ENCODE measurements at regions not wholly inside any gene's neighbourhood (a gene's known extent, or its start where the extent isn't known, plus 50 kb on each side); places are given as distances from the start of the nearest gene placed in this dataset.

- Histone ChIP-seq H3K4me1 (replicated peaks in 1 of 4; ENCODE audit: control insufficient read depth in 3 of 4, insufficient read depth in 4 of 4, low read length in 3 of 4) (peaks cover 0 to 5% (median 4%) of the 10 kb centered on the region in 4 experiments; a peak in 4 of 7 replicates), H2BK12ac (ENCODE audit: low read depth, low read length) (no peak overlapping the region), H4K91ac (replicated peaks; ENCODE audit: insufficient read length, low read length) (no peak overlapping the region), H3K18ac (ENCODE audit: extremely low read depth, low read length) (no peak overlapping the region), H3K4me2 (ENCODE audit: insufficient read depth in 1 of 2, low read depth in 2 of 2, low read length in 2 of 2) (no peak overlapping the region), H4K8ac (ENCODE audit: extremely low read depth, insufficient read depth, low read length) (no peak overlapping the region), H2BK15ac (ENCODE audit: low read length) (no peak overlapping the region), H3K23me2 (ENCODE audit: low read depth, low read length) (no peaks in the 10 kb centered on the region), H3K79me1 (ENCODE audit: low read depth, low read length) (no peaks in the 10 kb centered on the region), H3K27me3 (replicated peaks in 1 of 4; ENCODE audit: control insufficient read depth in 3 of 4, extremely low read depth in 1 of 4, insufficient read depth in 3 of 4, low read length in 3 of 4) (no peaks in the 10 kb centered on the region), H4K20me1 (replicated peaks in 1 of 2; ENCODE audit: control insufficient read depth in 1 of 2, insufficient read depth in 2 of 2, low read length in 2 of 2) (no peaks in the 10 kb centered on the region), H2AFZ (ENCODE audit: low read length) (no peak overlapping the region), H2BK5ac (ENCODE audit: low read depth, low read length) (no peak overlapping the region), H3K79me2 (ENCODE audit: control insufficient read depth in 1 of 2, insufficient read depth in 2 of 2, low read length in 2 of 2) (no peaks in the 10 kb centered on the region), H2AK5ac (ENCODE audit: low read depth, low read length) (no peak overlapping the region), H3K27ac (ENCODE audit: low read depth, low read length) (no peak overlapping the region), H2BK120ac (replicated peaks; ENCODE audit: low read depth, low read length) (no peak overlapping the region), H3K23ac (ENCODE audit: insufficient read length) (no peak overlapping the region), H3K56ac (replicated peaks; ENCODE audit: insufficient read length, low read depth, low read length) (no peak overlapping the region), H2BK20ac (ENCODE audit: low read length) (no peak overlapping the region), H3K4me3 (ENCODE audit: extremely low read depth in 1 of 4, insufficient read depth in 2 of 4, low read depth in 3 of 4, low read length in 4 of 4) (no peak overlapping the region), H3K4ac (replicated peaks; ENCODE audit: insufficient read length, low read depth, low read length) (no peak overlapping the region), H3K9me3 (ENCODE audit: insufficient read depth in 2 of 2, low read depth in 1 of 2, low read length in 1 of 2) (no peaks in the 10 kb centered on the region), H4K5ac (ENCODE audit: insufficient read length, low read depth, low read length) (no peak overlapping the region), H3K14ac (ENCODE audit: insufficient read length) (no peak overlapping the region), H3K9ac (replicated peaks in 1 of 4; ENCODE audit: extremely low read depth in 1 of 4, low read depth in 3 of 4, low read length in 3 of 4) (no peak overlapping the region), H3K36me3 (ENCODE audit: control insufficient read depth in 2 of 4, insufficient read depth in 4 of 4, low read length in 3 of 4) (no peaks in the 10 kb centered on the region)
- POLR2A ChIA-PET (ENCODE audit: partially characterized antibody): no interaction called here
- DNase-seq (ENCODE audit: low read depth in 1 of 2, low spot score in 2 of 2) (no peak), FAIRE-seq (no peak)
- WGBS, 2 experiments (ENCODE audit: extremely low coverage in 1 of 2, insufficient coverage in 1 of 2, insufficient read length in 1 of 2, insufficient replicate concordance in 2 of 2, low coverage in 1 of 2, low lambda C conversion rate in 2 of 2, missing lambda C conversion rate in 1 of 2): 93% methylated on average over 4 of the region's 4 CpGs; no CpG with 5 or more reads in 1 of the 2 experiments
- CTCF ChIA-PET (ENCODE audit: partially characterized antibody): interaction anchor here (0.9 kb wide), 1 partner anchor 78 kb away, joined by 3 read pairs; no protein-coding TSS in a partner anchor
- TF ChIP-seq EGR1 (IDR thresholded peaks at IDR 0.05; ENCODE audit: borderline replicate concordance, low read depth, low read length) (no peak), GABPA (IDR thresholded peaks at IDR 0.05; ENCODE audit: borderline replicate concordance, insufficient read depth, low read length) (no peak), SIN3A (conservative IDR thresholded peaks at IDR 0.05 in 1 of 2, IDR thresholded peaks at IDR 0.05 in 1 of 2; ENCODE audit: low read depth in 1 of 2, low read length in 2 of 2) (no peak), FOSL1 (IDR thresholded peaks at IDR 0.05; ENCODE audit: insufficient read depth, low read depth, low read length) (no peak), CHD2 (IDR thresholded peaks at IDR 0.05; ENCODE audit: low read length) (no peak), RNF2 (IDR thresholded peaks at IDR 0.05; ENCODE audit: borderline replicate concordance, low read depth, low read length, missing control alignments, poor library complexity, severe bottlenecking) (no peak), CREB1 (IDR thresholded peaks at IDR 0.05) (no peak), MAFK (IDR thresholded peaks at IDR 0.05; ENCODE audit: low read depth, low read length) (no peak; the same call in 1 of the 2 replicates), POLR2AphosphoS5 (IDR thresholded peaks at IDR 0.05; ENCODE audit: low read depth, low read length) (no peak)
Measured at GRCh38 chr18:6479699-6480098, 65.0 kb upstream of the L3MBTL4 start.
